OCI-LY7 (cell line): ENCODE measurements at regions not wholly inside any gene's neighbourhood (a gene's known extent, or its start where the extent isn't known, plus 50 kb on each side); places are given as distances from the start of the nearest gene placed in this dataset.

Experiments
- CTCF ChIP-seq: fragments of 200-600 bp; sonication (generic); conservative IDR thresholded peaks from 2 replicates; pipeline ENCODE4 v1.5.1; 2014; ENCODE audit warnings: mild to moderate bottlenecking, antibody characterized with exemption, low read length, moderate library complexity, mixed read lengths
- EZH2phosphoT487 ChIP-seq: fragments of 200-600 bp; sonication (generic); IDR thresholded peaks from 2 replicates; pipeline ENCODE4 v1.6.1; 2018; ENCODE audit warnings: low read depth, borderline replicate concordance, mild to moderate bottlenecking, mixed run types, antibody characterized with exemption, low read length, moderate library complexity, mixed read lengths

GRCh38 chr6:167758309-167759023 is 68.2 kb upstream of the AFDN start:
- TF ChIP-seq CTCF (no peak), EZH2phosphoT487 (no peak)
